ENCODE measurements at regions not wholly inside any gene's neighbourhood (a gene's known extent, or its start where the extent isn't known, plus 50 kb on each side); places are given as distances from the start of the nearest gene placed in this dataset.

DNA sequence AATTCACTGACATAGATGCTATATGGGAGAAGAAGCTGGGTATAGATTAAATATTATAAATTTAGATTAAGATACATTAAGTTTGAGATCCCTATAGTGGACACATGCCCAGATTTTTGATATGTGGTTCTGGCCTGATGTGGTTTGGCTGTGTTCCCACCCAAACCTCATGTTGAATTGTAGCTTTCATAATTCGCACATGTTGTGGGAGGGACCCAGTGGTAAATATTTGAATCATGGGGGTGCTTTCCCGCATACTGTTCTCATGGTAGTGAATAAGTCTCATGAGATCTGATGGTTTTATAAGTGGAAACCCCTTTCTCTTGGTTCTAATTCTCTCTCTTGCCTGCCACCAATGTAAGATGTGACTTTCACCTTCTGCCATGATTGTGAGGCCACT lies 189.4 kb upstream of the CD96 start:
- no peaks in the 10 kb centered on the region for H4K20me1 ChIP-seq (replicated peaks; ENCODE audit: insufficient read depth)
- Mint-ChIP-seq H3K9me3 (peaks cover 29% of the 10 kb centered on the region), H3K4me3 (no peak overlapping the region)

More for the DNA sequence above, 189.4 kb upstream of the CD96 start:
- TF ChIP-seq POLR2AphosphoS5 (IDR thresholded peaks at IDR 0.05; ENCODE audit: low read depth) (no peak), EZH2 (IDR thresholded peaks at IDR 0.05; ENCODE audit: low read depth, unreplicated experiment) (no peak), ZNF331 (CRISPR knock-in tag; IDR thresholded peaks at IDR 0.05; ENCODE audit: low read depth) (no peak), STAT1 (IDR thresholded peaks at IDR 0.05; ENCODE audit: unreplicated experiment) (no peak), CREB1 (CRISPR knock-in tag; IDR thresholded peaks at IDR 0.05; ENCODE audit: low read depth) (no peak), EZH2phosphoT487 (IDR thresholded peaks at IDR 0.05; ENCODE audit: unreplicated experiment) (no peak), NANOG (IDR thresholded peaks at IDR 0.05; ENCODE audit: borderline replicate concordance) (no peak)
- TF ChIP-seq, protein P1, sequence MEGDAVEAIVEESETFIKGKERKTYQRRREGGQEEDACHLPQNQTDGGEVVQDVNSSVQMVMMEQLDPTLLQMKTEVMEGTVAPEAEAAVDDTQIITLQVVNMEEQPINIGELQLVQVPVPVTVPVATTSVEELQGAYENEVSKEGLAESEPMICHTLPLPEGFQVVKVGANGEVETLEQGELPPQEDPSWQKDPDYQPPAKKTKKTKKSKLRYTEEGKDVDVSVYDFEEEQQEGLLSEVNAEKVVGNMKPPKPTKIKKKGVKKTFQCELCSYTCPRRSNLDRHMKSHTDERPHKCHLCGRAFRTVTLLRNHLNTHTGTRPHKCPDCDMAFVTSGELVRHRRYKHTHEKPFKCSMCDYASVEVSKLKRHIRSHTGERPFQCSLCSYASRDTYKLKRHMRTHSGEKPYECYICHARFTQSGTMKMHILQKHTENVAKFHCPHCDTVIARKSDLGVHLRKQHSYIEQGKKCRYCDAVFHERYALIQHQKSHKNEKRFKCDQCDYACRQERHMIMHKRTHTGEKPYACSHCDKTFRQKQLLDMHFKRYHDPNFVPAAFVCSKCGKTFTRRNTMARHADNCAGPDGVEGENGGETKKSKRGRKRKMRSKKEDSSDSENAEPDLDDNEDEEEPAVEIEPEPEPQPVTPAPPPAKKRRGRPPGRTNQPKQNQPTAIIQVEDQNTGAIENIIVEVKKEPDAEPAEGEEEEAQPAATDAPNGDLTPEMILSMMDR (conservative IDR thresholded peaks at IDR 0.05; ENCODE audit: low read depth in 2 of 2) = no peak
- TF ChIP-seq, protein P2, sequence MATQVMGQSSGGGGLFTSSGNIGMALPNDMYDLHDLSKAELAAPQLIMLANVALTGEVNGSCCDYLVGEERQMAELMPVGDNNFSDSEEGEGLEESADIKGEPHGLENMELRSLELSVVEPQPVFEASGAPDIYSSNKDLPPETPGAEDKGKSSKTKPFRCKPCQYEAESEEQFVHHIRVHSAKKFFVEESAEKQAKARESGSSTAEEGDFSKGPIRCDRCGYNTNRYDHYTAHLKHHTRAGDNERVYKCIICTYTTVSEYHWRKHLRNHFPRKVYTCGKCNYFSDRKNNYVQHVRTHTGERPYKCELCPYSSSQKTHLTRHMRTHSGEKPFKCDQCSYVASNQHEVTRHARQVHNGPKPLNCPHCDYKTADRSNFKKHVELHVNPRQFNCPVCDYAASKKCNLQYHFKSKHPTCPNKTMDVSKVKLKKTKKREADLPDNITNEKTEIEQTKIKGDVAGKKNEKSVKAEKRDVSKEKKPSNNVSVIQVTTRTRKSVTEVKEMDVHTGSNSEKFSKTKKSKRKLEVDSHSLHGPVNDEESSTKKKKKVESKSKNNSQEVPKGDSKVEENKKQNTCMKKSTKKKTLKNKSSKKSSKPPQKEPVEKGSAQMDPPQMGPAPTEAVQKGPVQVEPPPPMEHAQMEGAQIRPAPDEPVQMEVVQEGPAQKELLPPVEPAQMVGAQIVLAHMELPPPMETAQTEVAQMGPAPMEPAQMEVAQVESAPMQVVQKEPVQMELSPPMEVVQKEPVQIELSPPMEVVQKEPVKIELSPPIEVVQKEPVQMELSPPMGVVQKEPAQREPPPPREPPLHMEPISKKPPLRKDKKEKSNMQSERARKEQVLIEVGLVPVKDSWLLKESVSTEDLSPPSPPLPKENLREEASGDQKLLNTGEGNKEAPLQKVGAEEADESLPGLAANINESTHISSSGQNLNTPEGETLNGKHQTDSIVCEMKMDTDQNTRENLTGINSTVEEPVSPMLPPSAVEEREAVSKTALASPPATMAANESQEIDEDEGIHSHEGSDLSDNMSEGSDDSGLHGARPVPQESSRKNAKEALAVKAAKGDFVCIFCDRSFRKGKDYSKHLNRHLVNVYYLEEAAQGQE (IDR thresholded peaks at IDR 0.05; ENCODE audit: unreplicated experiment) = no peak
- TF ChIP-seq, protein P3, sequence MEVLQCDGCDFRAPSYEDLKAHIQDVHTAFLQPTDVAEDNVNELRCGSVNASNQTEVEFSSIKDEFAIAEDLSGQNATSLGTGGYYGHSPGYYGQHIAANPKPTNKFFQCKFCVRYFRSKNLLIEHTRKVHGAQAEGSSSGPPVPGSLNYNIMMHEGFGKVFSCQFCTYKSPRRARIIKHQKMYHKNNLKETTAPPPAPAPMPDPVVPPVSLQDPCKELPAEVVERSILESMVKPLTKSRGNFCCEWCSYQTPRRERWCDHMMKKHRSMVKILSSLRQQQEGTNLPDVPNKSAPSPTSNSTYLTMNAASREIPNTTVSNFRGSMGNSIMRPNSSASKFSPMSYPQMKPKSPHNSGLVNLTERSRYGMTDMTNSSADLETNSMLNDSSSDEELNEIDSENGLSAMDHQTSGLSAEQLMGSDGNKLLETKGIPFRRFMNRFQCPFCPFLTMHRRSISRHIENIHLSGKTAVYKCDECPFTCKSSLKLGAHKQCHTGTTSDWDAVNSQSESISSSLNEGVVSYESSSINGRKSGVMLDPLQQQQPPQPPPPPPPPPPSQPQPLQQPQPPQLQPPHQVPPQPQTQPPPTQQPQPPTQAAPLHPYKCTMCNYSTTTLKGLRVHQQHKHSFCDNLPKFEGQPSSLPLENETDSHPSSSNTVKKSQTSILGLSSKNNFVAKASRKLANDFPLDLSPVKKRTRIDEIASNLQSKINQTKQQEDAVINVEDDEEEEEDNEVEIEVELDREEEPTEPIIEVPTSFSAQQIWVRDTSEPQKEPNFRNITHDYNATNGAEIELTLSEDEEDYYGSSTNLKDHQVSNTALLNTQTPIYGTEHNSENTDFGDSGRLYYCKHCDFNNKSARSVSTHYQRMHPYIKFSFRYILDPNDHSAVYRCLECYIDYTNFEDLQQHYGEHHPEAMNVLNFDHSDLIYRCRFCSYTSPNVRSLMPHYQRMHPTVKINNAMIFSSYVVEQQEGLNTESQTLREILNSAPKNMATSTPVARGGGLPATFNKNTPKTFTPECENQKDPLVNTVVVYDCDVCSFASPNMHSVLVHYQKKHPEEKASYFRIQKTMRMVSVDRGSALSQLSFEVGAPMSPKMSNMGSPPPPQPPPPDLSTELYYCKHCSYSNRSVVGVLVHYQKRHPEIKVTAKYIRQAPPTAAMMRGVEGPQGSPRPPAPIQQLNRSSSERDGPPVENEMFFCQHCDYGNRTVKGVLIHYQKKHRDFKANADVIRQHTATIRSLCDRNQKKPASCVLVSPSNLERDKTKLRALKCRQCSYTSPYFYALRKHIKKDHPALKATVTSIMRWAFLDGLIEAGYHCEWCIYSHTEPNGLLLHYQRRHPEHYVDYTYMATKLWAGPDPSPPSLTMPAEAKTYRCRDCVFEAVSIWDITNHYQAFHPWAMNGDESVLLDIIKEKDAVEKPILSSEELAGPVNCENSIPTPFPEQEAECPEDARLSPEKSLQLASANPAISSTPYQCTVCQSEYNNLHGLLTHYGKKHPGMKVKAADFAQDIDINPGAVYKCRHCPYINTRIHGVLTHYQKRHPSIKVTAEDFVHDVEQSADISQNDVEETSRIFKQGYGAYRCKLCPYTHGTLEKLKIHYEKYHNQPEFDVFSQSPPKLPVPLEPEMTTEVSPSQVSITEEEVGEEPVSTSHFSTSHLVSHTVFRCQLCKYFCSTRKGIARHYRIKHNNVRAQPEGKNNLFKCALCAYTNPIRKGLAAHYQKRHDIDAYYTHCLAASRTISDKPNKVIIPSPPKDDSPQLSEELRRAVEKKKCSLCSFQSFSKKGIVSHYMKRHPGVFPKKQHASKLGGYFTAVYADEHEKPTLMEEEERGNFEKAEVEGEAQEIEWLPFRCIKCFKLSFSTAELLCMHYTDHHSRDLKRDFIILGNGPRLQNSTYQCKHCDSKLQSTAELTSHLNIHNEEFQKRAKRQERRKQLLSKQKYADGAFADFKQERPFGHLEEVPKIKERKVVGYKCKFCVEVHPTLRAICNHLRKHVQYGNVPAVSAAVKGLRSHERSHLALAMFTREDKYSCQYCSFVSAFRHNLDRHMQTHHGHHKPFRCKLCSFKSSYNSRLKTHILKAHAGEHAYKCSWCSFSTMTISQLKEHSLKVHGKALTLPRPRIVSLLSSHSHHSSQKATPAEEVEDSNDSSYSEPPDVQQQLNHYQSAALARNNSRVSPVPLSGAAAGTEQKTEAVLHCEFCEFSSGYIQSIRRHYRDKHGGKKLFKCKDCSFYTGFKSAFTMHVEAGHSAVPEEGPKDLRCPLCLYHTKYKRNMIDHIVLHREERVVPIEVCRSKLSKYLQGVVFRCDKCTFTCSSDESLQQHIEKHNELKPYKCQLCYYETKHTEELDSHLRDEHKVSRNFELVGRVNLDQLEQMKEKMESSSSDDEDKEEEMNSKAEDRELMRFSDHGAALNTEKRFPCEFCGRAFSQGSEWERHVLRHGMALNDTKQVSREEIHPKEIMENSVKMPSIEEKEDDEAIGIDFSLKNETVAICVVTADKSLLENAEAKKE (CRISPR knock-in tag; IDR thresholded peaks at IDR 0.05) = no peak
- TF ChIP-seq, protein P4, sequence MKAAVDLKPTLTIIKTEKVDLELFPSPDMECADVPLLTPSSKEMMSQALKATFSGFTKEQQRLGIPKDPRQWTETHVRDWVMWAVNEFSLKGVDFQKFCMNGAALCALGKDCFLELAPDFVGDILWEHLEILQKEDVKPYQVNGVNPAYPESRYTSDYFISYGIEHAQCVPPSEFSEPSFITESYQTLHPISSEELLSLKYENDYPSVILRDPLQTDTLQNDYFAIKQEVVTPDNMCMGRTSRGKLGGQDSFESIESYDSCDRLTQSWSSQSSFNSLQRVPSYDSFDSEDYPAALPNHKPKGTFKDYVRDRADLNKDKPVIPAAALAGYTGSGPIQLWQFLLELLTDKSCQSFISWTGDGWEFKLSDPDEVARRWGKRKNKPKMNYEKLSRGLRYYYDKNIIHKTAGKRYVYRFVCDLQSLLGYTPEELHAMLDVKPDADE (IDR thresholded peaks at IDR 0.05) = no peak
- H2AFZ ChIP-seq = no peak overlapping the region
- no peaks in the 10 kb centered on the region for H3K79me2 ChIP-seq (replicated peaks; ENCODE audit: insufficient read depth)
- H3K36me3 ChIP-seq (ENCODE audit: insufficient read depth) = no peaks in the 10 kb centered on the region
- Mint-ChIP-seq H3K27ac (no peak overlapping the region), H3K27me3 (ENCODE audit: insufficient read depth, low read depth, poor library complexity) (no peaks in the 10 kb centered on the region), H3K4me1 (no peaks in the 10 kb centered on the region), H3K36me3 (ENCODE audit: low read depth) (peaks cover 17% of the 10 kb centered on the region; the same call in 2 of the 3 replicates)
- H3K4me3 ChIP-seq = no peak overlapping the region
- no peak for DNase-seq (ENCODE audit: low spot score)
- H3K27me3 ChIP-seq (ENCODE audit: insufficient read depth) = no peaks in the 10 kb centered on the region
- no peaks in the 10 kb centered on the region for H3F3A ChIP-seq (replicated peaks; ENCODE audit: low read depth)
- H3K9me2 ChIP-seq (ENCODE audit: insufficient read depth) = peaks cover 11% of the 10 kb centered on the region
- no peak overlapping the region for H3K4me2 ChIP-seq
- H3K4me1 ChIP-seq (ENCODE audit: insufficient read depth) = no peaks in the 10 kb centered on the region
- no peak for ATAC-seq
- H3K27ac ChIP-seq (ENCODE audit: low read depth) = no peak overlapping the region
